Colonic mucosa (tissue), 4 donors: ENCODE measurements at regions not wholly inside any gene's neighbourhood (a gene's known extent, or its start where the extent isn't known, plus 50 kb on each side); places are given as distances from the start of the nearest gene placed in this dataset.

Experiments
- DNase-seq: peaks from one replicate; pipeline ENCODE4 v3.0.0-alpha.2; 2020
- H3K27ac ChIP-seq: fragments of 200-600 bp; one replicate; pipeline ENCODE4 v1.8.0; 2021
- H3K27me3 ChIP-seq: fragments of 200-600 bp; one replicate; pipeline ENCODE4 v1.8.0; 2021
- H3K36me3 ChIP-seq: fragments of 200-600 bp; one replicate; pipeline ENCODE4 v1.8.0; 2021
- H3K4me1 ChIP-seq: fragments of 200-600 bp; one replicate; pipeline ENCODE4 v1.8.0; 2021; ENCODE audit warnings: mild to moderate bottlenecking
- H3K4me3 ChIP-seq: fragments of 200-600 bp; one replicate; pipeline ENCODE4 v1.8.0; 2021
- H3K9ac ChIP-seq, 2 donors: one replicate each; pipeline ENCODE4 v1.7.0; 2013; ENCODE audit warnings: control low read depth in 2 of 2, low read depth in 2 of 2, low read length in 2 of 2
- H3K9me3 ChIP-seq: fragments of 200-600 bp; one replicate; pipeline ENCODE4 v1.8.0; 2021
- intact Hi-C: fragments of 100-400 bp; cut with DNase I; formaldehyde crosslinking; loops from one replicate; pipeline ENCODE4 v1.14.1; 2022
- TF ChIP-seq, protein P1 (sequence below): fragments of 200-600 bp; IDR thresholded peaks from one replicate; pipeline ENCODE4 v1.8.0; 2022; ENCODE audit warnings: antibody characterized with exemption, mild to moderate bottlenecking
- donor health status: healthy.
- donor health status: DM: no; HTN: no; CAD: no.
- donor health status: DM: no; HTN: no; CAD: no.

DNA sequence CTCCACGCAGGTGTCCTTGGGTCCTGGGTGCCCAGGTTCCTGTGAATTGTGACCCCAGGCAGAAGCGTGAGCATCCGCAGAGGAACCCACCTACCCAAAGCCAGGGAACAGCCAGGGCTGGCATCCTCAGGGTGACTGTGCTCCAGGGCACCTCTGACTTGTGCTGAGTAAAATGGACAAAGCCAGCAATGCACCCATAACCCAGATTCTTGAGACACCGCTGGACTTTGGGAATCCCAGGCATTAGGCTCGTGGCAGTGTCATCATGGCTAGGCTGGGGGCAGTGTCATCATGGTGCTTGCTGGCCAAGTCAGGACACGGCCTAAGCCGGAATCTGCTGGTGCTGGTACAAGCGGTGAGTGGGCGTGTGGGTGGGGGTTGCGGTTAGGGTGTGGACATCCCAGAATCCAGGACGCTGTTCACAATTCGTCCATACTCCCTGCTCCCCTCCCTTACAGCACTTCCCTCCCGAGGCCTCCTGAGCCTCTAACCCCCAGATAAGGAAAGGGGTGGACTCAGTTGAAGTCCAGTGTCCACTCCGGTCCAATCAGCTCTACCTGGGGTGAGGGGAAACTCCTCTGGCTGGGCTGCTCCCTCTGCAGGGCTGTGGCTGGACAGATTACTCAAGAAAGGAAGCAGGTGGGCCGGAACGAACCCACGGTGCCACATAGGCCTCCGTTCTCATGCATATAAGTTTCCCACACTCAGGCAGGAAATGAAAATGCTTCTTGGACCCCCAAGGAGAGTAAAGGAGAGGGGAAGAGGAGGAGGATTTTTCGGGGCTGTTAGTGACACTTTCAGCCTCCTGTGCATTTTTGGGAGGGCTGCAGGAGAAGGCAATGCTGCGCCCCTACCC lies 138.9 kb downstream of the SEC14L1 start:
- DNase-seq = peak; percentile 52
- Histone ChIP-seq H3K9ac (peak overlapping the region in 1 of 2 donors; percentile 30), H3K36me3 (no peaks in the 10 kb centered on the region), H3K27me3 (no peaks in the 10 kb centered on the region), H3K4me3 (peak overlapping the region; percentile 73), H3K27ac (peak overlapping the region; percentile 70), H3K9me3 (no peaks in the 10 kb centered on the region), H3K4me1 (no peaks in the 10 kb centered on the region)
- intact Hi-C loops = loop anchor here (10.0 kb wide), 1 partner anchor 215 kb away; no protein-coding TSS in a partner anchor
- TF ChIP-seq, protein P1, sequence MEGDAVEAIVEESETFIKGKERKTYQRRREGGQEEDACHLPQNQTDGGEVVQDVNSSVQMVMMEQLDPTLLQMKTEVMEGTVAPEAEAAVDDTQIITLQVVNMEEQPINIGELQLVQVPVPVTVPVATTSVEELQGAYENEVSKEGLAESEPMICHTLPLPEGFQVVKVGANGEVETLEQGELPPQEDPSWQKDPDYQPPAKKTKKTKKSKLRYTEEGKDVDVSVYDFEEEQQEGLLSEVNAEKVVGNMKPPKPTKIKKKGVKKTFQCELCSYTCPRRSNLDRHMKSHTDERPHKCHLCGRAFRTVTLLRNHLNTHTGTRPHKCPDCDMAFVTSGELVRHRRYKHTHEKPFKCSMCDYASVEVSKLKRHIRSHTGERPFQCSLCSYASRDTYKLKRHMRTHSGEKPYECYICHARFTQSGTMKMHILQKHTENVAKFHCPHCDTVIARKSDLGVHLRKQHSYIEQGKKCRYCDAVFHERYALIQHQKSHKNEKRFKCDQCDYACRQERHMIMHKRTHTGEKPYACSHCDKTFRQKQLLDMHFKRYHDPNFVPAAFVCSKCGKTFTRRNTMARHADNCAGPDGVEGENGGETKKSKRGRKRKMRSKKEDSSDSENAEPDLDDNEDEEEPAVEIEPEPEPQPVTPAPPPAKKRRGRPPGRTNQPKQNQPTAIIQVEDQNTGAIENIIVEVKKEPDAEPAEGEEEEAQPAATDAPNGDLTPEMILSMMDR = no peak

DNA sequence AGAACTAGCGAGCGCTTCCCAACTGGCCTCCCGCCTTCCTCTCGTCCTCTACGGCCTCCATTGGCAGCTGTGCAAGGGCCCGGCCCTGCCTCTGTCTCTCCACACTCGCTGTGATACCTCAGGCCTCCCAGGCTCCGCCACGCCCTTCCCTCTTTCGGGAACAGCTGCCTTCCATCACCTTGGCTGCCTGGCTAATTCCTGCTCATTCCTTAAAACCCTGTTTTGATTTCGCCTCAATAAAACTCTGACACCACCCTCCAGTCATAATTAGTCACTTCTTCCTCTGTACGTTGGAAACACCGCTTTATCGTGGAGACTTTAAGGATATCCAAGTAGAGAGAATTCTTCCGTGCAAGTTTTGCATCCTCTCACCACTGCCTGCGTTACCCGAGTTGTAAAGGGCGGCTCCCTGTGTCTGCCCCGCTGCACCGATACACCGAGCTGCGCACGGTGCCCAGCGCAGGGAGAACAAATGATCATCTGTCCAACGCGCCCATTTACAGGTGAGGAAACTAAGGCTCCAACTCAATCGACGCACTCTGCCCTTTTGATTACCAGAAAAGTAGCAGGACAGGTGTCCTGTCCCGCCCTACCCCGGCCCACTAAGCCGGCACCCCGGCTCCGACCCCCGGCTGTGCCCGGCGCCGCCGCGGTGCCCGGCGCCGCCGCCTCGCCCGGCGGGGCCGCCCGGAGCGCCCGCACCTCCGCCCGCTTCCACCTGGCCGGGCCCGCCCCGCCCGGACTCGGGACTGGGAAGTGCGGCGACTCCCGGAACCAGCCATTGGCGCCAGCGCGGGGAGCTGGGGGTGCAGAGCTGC lies 139.7 kb downstream of the SEC14L1 start:
- Histone ChIP-seq H3K4me3 (peak overlapping the region; percentile 73), H3K36me3 (no peaks in the 10 kb centered on the region), H3K27ac (peak overlapping the region; percentile 70), H3K27me3 (no peaks in the 10 kb centered on the region), H3K9ac (peak overlapping the region; percentile 30 to 63), H3K4me1 (peaks cover 6% of the 10 kb centered on the region), H3K9me3 (no peaks in the 10 kb centered on the region)
- peak; percentile 83 for DNase-seq
- intact Hi-C loops = no loop called here
- TF ChIP-seq, protein P1 = no peak

DNA sequence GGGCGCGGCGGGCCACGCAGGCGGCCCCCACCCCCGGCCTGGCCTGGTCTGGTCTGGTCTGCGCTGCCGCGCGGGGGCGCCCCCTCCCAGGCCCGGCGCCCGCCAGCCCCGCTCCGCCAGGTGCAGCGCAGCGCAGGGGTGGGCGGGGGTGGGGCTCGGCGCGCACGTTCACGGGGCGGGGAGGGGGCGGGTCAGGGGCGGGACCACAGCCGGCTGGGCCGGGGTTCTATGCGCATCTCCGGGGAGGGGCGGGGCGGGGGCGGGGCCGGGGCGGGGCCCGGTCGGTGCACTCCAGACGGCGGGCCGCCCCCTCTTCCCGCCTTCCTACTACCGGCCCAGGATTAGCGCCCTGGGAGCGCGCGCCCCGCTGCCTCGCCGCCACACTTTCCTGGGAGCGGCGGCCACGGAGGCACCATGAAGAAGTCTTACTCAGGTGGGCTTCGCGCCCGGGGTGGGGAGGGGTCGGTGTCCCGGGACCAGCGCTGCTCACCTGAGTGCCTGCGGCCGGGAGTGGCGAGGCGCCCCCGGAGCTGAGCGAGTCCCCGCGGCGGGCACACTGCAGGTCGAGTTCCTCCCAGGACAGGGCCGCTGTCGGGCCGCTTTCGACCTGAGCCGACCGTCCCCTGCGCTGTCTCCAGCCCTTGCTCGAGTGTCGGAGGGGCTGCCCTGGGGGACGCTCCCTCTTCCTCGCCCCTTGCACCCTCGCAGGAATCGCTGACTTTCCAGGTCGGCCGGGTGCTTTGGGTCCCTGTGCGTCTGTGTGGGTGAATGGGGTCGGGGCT lies 140.5 kb downstream of the SEC14L1 start:
- Histone ChIP-seq H3K36me3 (no peaks in the 10 kb centered on the region), H3K9ac (peak overlapping the region; percentile 89 to 93), H3K27me3 (no peaks in the 10 kb centered on the region), H3K4me1 (peaks cover 14% of the 10 kb centered on the region), H3K9me3 (no peaks in the 10 kb centered on the region), H3K27ac (peak overlapping the region; percentile 86), H3K4me3 (peak overlapping the region; percentile 73)
- intact Hi-C loops = no loop called here
- TF ChIP-seq, protein P1 = no peak
- peak; percentile 75 for DNase-seq

DNA sequence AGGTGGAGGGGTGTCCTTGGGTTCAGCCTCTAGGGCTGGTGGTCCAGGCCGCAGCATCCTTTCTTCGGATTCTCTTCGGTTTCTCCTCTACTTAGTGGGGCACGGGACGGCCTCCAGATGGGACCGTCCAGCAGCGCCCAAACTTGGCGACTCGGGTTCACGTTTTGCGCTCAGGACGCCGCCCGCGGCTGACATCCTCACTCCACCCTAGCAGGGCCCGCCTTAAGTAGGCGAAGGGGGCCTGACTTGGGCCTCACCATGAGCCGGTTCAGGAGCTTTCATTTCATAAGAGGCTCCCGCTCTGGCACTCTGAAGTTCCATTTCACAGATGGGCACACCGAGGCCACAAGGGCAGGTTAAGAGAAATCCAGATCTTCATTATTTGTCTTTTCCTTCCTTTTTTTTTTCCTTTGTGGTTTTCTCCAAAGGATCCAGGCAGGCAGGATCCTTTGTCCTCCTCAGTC lies 141.2 kb downstream of the SEC14L1 start:
- Histone ChIP-seq H3K9ac (peak overlapping the region; percentile 89 to 93), H3K27me3 (no peaks in the 10 kb centered on the region), H3K4me1 (peaks cover 20% of the 10 kb centered on the region), H3K36me3 (no peaks in the 10 kb centered on the region), H3K9me3 (no peaks in the 10 kb centered on the region), H3K4me3 (peak overlapping the region; percentile 73), H3K27ac (peak overlapping the region; percentile 86)
- intact Hi-C loops = no loop called here
- TF ChIP-seq, protein P1 = no peak
- DNase-seq = peak; percentile 74
